ENCODE measurements at regions not wholly inside any gene's neighbourhood (a gene's known extent, or its start where the extent isn't known, plus 50 kb on each side); places are given as distances from the start of the nearest gene placed in this dataset.

GRCh38 chr3:157912514-157913451 is 193.4 kb downstream of the SHOX2 start:
- TF ChIP-seq POLR2AphosphoS5 (IDR thresholded peaks at IDR 0.05) (no peak), CTCF (IDR thresholded peaks at IDR 0.05) (no peak), POLR2A (IDR thresholded peaks at IDR 0.05) (no peak)

All from upper lobe of left lung (tissue), 4 donors.